NB4 (cell line): ENCODE measurements at regions not wholly inside any gene's neighbourhood (a gene's known extent, or its start where the extent isn't known, plus 50 kb on each side); places are given as distances from the start of the nearest gene placed in this dataset.
"Not testable (repeated sequence)": the region's sequence is repeated elsewhere in the genome, so short reads cannot be mapped to it uniquely, and the experiment has no call there.

Experiments
- DNase-seq: peaks from one replicate; pipeline ENCODE4 v3.0.0; 2010; ENCODE audit warnings: low read depth
- H3K4me3 ChIP-seq: one replicate; pipeline ENCODE4 v1.5.1; 2011; ENCODE audit warnings: mild to moderate bottlenecking, low read depth, low read length, moderate library complexity
- MYC ChIP-seq: IDR thresholded peaks from 2 replicates; pipeline ENCODE4 v1.6.1; 2011; ENCODE audit warnings: low read depth, low read length
- POLR2A ChIP-seq: IDR thresholded peaks from 2 replicates; pipeline ENCODE4 v1.6.1; 2011; ENCODE audit warnings: mild to moderate bottlenecking; ENCODE audit not compliant: insufficient read length; ENCODE audit errors: extremely low read depth
- TF ChIP-seq, protein P1 (sequence below): IDR thresholded peaks from one replicate; pipeline ENCODE4 v1.5.1; 2012; ENCODE audit warnings: low read depth, low read length
- TF ChIP-seq, protein P2 (sequence below): IDR thresholded peaks from 2 replicates; pipeline ENCODE4 v1.6.1; 2011; ENCODE audit warnings: low read depth, low read length

DNA sequence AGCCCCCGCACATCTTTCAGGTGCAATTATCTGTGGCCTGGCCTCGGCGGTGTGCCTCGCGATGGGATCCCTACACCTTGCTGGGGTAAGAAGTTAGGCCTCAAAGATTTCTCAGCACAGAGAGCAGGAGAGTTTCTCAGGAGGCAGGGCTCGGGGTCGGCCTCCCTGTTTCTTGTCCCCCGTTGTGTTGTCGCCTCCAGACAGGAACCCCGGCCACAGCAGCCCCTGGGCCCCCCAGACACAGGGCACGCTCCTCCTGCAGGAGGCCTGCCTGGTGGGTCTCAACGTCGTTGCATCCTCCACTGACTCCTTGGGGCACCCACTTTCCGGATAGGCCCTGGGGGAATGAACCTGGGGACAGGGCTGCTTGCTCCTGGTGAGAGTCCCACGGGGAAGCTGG, 229.1 kb upstream of the SHH start:
- H3K4me3 ChIP-seq = no peak overlapping the region
- no peak for DNase-seq
- no peak for TF ChIP-seq POLR2A
- TF ChIP-seq MYC = no peak
- TF ChIP-seq, protein P1, sequence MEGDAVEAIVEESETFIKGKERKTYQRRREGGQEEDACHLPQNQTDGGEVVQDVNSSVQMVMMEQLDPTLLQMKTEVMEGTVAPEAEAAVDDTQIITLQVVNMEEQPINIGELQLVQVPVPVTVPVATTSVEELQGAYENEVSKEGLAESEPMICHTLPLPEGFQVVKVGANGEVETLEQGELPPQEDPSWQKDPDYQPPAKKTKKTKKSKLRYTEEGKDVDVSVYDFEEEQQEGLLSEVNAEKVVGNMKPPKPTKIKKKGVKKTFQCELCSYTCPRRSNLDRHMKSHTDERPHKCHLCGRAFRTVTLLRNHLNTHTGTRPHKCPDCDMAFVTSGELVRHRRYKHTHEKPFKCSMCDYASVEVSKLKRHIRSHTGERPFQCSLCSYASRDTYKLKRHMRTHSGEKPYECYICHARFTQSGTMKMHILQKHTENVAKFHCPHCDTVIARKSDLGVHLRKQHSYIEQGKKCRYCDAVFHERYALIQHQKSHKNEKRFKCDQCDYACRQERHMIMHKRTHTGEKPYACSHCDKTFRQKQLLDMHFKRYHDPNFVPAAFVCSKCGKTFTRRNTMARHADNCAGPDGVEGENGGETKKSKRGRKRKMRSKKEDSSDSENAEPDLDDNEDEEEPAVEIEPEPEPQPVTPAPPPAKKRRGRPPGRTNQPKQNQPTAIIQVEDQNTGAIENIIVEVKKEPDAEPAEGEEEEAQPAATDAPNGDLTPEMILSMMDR = no peak
- TF ChIP-seq, protein P2, sequence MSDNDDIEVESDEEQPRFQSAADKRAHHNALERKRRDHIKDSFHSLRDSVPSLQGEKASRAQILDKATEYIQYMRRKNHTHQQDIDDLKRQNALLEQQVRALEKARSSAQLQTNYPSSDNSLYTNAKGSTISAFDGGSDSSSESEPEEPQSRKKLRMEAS = no peak

DNA sequence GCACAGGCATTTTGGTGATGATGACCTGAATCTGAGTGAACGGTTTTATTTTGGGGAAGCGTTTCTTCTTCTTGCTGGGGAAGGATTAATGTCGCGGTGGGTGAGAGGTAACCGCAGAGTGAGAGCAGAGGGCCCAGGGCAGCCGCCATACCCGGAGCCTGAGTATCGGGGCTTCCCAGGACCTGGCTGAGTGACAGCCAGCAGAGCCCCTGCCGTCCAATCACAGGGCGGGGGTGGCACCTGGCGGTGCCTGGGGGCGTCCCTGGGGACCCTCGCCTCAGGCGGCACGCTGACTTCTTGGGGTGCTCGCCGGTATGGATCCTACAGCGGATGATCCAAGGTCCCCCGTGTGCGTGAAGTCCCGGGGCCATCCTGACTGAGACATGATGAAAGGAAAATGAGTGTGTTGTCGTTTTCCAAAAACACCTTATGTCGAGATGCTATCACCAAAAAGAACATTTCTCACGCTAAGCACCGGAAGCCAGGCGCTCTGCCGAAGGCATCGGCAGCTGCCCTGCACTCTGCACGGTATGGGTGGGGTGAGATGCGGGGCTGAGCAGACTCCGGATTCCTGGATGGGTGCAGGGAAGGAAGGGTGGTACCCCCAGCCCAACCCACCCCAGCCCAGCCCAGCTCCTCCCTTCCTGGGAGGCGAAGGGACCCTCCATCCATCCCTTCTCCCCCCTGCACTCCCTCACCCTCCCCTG, 227.9 kb upstream of the SHH start:
- H3K4me3 ChIP-seq = no peak overlapping the region
- DNase-seq = no peak
- TF ChIP-seq POLR2A (no peak), MYC (no peak)
- TF ChIP-seq, protein P1 = no peak
- TF ChIP-seq, protein P2 = no peak

DNA sequence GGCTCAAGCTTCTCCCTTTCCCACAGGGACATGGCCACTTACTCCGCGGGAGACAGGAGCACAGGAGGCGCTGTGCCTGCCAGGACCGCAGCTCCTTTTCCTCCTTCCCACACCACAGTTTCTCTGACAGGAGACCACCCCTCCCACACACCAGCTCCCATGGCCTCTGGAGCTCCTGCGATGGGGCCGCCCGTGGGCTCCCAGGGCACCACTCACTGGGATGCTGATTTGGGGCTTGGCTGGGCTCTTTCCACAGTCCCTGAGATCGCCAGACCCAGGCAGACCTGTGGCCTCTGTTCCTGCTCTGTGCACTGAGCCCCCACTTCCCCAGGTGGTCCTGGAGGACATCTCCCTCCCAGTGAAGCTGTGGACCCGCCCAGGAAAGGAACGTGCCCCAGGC, 226.9 kb upstream of the SHH start:
- no peak for DNase-seq
- no peak overlapping the region for H3K4me3 ChIP-seq
- TF ChIP-seq MYC = no peak
- TF ChIP-seq, protein P2 = no peak
- TF ChIP-seq, protein P1 = no peak
- no peak for TF ChIP-seq POLR2A

GRCh38 chr7:156038345-156038744, 226.1 kb upstream of the SHH start:
- TF ChIP-seq, protein P1 = no peak
- TF ChIP-seq, protein P2 = no peak
- TF ChIP-seq POLR2A (no peak), MYC (no peak)
- no peak overlapping the region for H3K4me3 ChIP-seq
- no peak for DNase-seq

GRCh38 chr7:156036153-156036552, 223.9 kb upstream of the SHH start:
- TF ChIP-seq, protein P2 = no peak
- TF ChIP-seq, protein P1 = no peak
- TF ChIP-seq POLR2A (no peak), MYC (no peak)
- DNase-seq = no peak
- no peak overlapping the region for H3K4me3 ChIP-seq

DNA sequence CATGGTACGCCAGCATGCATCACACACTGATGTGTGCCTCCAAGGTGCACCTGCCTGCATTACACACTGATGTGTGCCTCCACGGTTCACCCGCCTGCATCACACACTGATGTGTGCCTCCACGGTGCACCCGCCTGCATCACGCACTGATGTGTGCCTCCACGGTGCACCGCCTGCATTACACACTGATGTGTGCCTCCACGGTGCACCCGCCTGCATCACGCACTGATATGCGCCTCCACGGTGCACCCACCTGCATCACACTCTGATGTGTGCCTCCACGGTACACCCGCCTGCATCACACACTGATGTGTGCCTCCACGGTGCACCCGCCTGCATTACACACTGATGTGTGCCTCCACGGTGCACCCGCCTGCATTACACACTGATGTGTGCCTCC, 223.1 kb upstream of the SHH start:
- DNase-seq, H3K4me3 ChIP-seq: not testable (repeated sequence)
